IPS-20b (cell line): ENCODE measurements at regions not wholly inside any gene's neighbourhood (a gene's known extent, or its start where the extent isn't known, plus 50 kb on each side); places are given as distances from the start of the nearest gene placed in this dataset.
"Not testable (repeated sequence)": the region's sequence is repeated elsewhere in the genome, so short reads cannot be mapped to it uniquely, and the experiment has no call there.

ENCODE experiments used
- H3K27ac ChIP-seq: one replicate; pipeline ENCODE4 v1.5.1; 2013; ENCODE audit warnings: low read length
- H3K27me3 ChIP-seq: 2 replicates; pipeline ENCODE4 v1.6.1; 2013; ENCODE audit warnings: mild to moderate bottlenecking, low read length, inconsistent platforms; ENCODE audit not compliant: insufficient read depth
- H3K36me3 ChIP-seq: 2 replicates; pipeline ENCODE4 v1.6.1; 2013; ENCODE audit warnings: low read depth, mild to moderate bottlenecking, inconsistent platforms, low read length, moderate library complexity; ENCODE audit not compliant: insufficient read depth
- H3K4me1 ChIP-seq: 2 replicates; pipeline ENCODE4 v1.6.1; 2013; ENCODE audit warnings: mild to moderate bottlenecking, control low read depth, inconsistent platforms, low read length, moderate library complexity; ENCODE audit not compliant: insufficient read depth
- H3K4me3 ChIP-seq: 2 replicates; pipeline ENCODE4 v1.5.1; 2013; ENCODE audit warnings: mild to moderate bottlenecking, low read length, inconsistent platforms
- H3K9ac ChIP-seq: 2 replicates; pipeline ENCODE4 v1.6.1; 2013; ENCODE audit warnings: low read depth, mild to moderate bottlenecking, inconsistent platforms, low read length, moderate library complexity
- H3K9me3 ChIP-seq: 2 replicates; pipeline ENCODE4 v1.6.1; 2013; ENCODE audit warnings: mild to moderate bottlenecking, low read depth, low read length, inconsistent platforms; ENCODE audit not compliant: insufficient read depth

- no peaks in the 10 kb centered on the region for H3K36me3 ChIP-seq
- H3K4me3 ChIP-seq = no peak overlapping the region
- H3K9ac ChIP-seq = no peak overlapping the region
- no peak overlapping the region for H3K27ac ChIP-seq
- H3K9me3 ChIP-seq = no peaks in the 10 kb centered on the region
- H3K27me3 ChIP-seq = no peaks in the 10 kb centered on the region
- H3K4me1 ChIP-seq = peaks cover 11% of the 10 kb centered on the region
Observed at GRCh38 chr11:41519696-41520095, 60.2 kb upstream of the LRRC4C start.

- H3K4me1 ChIP-seq = peaks cover 11% of the 10 kb centered on the region
- H3K4me3 ChIP-seq = no peak overlapping the region
- H3K27me3 ChIP-seq = no peaks in the 10 kb centered on the region
- no peaks in the 10 kb centered on the region for H3K9me3 ChIP-seq
- H3K9ac ChIP-seq = no peak overlapping the region
- H3K27ac ChIP-seq = no peak overlapping the region
- H3K36me3 ChIP-seq = no peaks in the 10 kb centered on the region
Observed at GRCh38 chr11:41522391-41522790, 62.9 kb upstream of the LRRC4C start.

GRCh38 chr11:41522899-41523672 is 63.6 kb upstream of the LRRC4C start:
- H3K9me3 ChIP-seq = no peaks in the 10 kb centered on the region
- peak overlapping the region; percentile 14; the same call in 1 of the 2 replicates for H3K9ac ChIP-seq
- peaks cover 11% of the 10 kb centered on the region for H3K4me1 ChIP-seq
- no peak overlapping the region for H3K27ac ChIP-seq
- H3K27me3 ChIP-seq = no peaks in the 10 kb centered on the region
- H3K36me3 ChIP-seq = no peaks in the 10 kb centered on the region
- no peak overlapping the region for H3K4me3 ChIP-seq

GRCh38 chr11:41527530-41527929 is 68.1 kb upstream of the LRRC4C start:
- Histone ChIP-seq H3K4me3 (no peak overlapping the region), H3K27me3 (no peaks in the 10 kb centered on the region), H3K36me3 (no peaks in the 10 kb centered on the region), H3K4me1 (peaks cover 8% of the 10 kb centered on the region), H3K9me3 (no peaks in the 10 kb centered on the region), H3K9ac (no peak overlapping the region), H3K27ac (no peak overlapping the region)

- no peaks in the 10 kb centered on the region for H3K27me3 ChIP-seq
- no peak overlapping the region for H3K9ac ChIP-seq
- H3K36me3 ChIP-seq = no peaks in the 10 kb centered on the region
- H3K27ac ChIP-seq = no peak overlapping the region
- peaks cover 5% of the 10 kb centered on the region; the same call in 1 of the 2 replicates for H3K4me1 ChIP-seq
- no peaks in the 10 kb centered on the region for H3K9me3 ChIP-seq
- H3K4me3 ChIP-seq = no peak overlapping the region
Observed at GRCh38 chr11:41532413-41532812, 73.0 kb upstream of the LRRC4C start.

- H3K4me1 ChIP-seq = peaks cover 5% of the 10 kb centered on the region; the same call in 1 of the 2 replicates
- H3K27ac ChIP-seq = no peak overlapping the region
- no peaks in the 10 kb centered on the region for H3K27me3 ChIP-seq
- H3K9ac ChIP-seq = no peak overlapping the region
- H3K36me3 ChIP-seq = no peaks in the 10 kb centered on the region
- H3K9me3 ChIP-seq = no peaks in the 10 kb centered on the region
- no peak overlapping the region for H3K4me3 ChIP-seq
Observed at GRCh38 chr11:41533761-41534160, 74.3 kb upstream of the LRRC4C start.

GRCh38 chr11:41534391-41534790 is 74.9 kb upstream of the LRRC4C start:
- no peak overlapping the region for H3K4me3 ChIP-seq
- H3K27ac ChIP-seq = no peak overlapping the region
- H3K27me3 ChIP-seq = no peaks in the 10 kb centered on the region
- H3K4me1 ChIP-seq = peaks cover 5% of the 10 kb centered on the region; the same call in 1 of the 2 replicates
- no peaks in the 10 kb centered on the region for H3K36me3 ChIP-seq
- H3K9ac ChIP-seq = no peak overlapping the region
- H3K9me3 ChIP-seq = no peaks in the 10 kb centered on the region

- Histone ChIP-seq H3K36me3 (no peaks in the 10 kb centered on the region), H3K27me3 (no peaks in the 10 kb centered on the region), H3K4me1 (peaks cover 5% of the 10 kb centered on the region; the same call in 1 of the 2 replicates), H3K9ac (no peak overlapping the region), H3K9me3 (no peaks in the 10 kb centered on the region), H3K4me3 (no peak overlapping the region), H3K27ac (no peak overlapping the region)
Observed at GRCh38 chr11:41534861-41535260, 75.4 kb upstream of the LRRC4C start.

GRCh38 chr11:41536021-41536568 is 76.6 kb upstream of the LRRC4C start:
- Histone ChIP-seq H3K27me3 (no peaks in the 10 kb centered on the region), H3K4me3 (no peak overlapping the region), H3K27ac (no peak overlapping the region), H3K36me3 (no peaks in the 10 kb centered on the region), H3K9me3 (no peaks in the 10 kb centered on the region), H3K4me1 (peaks cover 5% of the 10 kb centered on the region; the same call in 1 of the 2 replicates), H3K9ac (no peak overlapping the region)

- H3K4me3 ChIP-seq, H3K27me3 ChIP-seq: not testable (repeated sequence)
Observed at GRCh38 chr11:41544902-41545301, 85.5 kb upstream of the LRRC4C start.

GRCh38 chr11:41578421-41579051 is 119.1 kb upstream of the LRRC4C start:
- no peak overlapping the region for H3K27ac ChIP-seq
- H3K27me3 ChIP-seq = no peaks in the 10 kb centered on the region
- H3K36me3 ChIP-seq = no peaks in the 10 kb centered on the region
- H3K9me3 ChIP-seq = no peaks in the 10 kb centered on the region
- H3K4me1 ChIP-seq = peaks cover 8% of the 10 kb centered on the region; the same call in 1 of the 2 replicates
- H3K9ac ChIP-seq = no peak overlapping the region
- no peak overlapping the region for H3K4me3 ChIP-seq

More at GRCh38 chr11:41544902-41545301, 85.5 kb upstream of the LRRC4C start:
- H3K9me3 ChIP-seq, H3K4me1 ChIP-seq, H3K9ac ChIP-seq, H3K27ac ChIP-seq, H3K36me3 ChIP-seq: not testable (repeated sequence)

- Histone ChIP-seq H3K4me3 (no peak overlapping the region), H3K9ac (no peak overlapping the region), H3K4me1 (peaks cover 8% of the 10 kb centered on the region; the same call in 1 of the 2 replicates), H3K27me3 (no peaks in the 10 kb centered on the region), H3K9me3 (no peaks in the 10 kb centered on the region), H3K36me3 (no peaks in the 10 kb centered on the region), H3K27ac (no peak overlapping the region)
Observed at GRCh38 chr11:41579546-41579945, 120.1 kb upstream of the LRRC4C start.
